ENCODE measurements at regions not wholly inside any gene's neighbourhood (a gene's known extent, or its start where the extent isn't known, plus 50 kb on each side); places are given as distances from the start of the nearest gene placed in this dataset.

GRCh38 chr7:26468625-26469024, 177.0 kb downstream of the SNX10 start:
- TF ChIP-seq CTCF (conservative IDR thresholded peaks at IDR 0.05) (no peak), EZH2 (IDR thresholded peaks at IDR 0.05; ENCODE audit: low read depth) (no peak)
